C4-2B (cell line): ENCODE measurements at regions not wholly inside any gene's neighbourhood (a gene's known extent, or its start where the extent isn't known, plus 50 kb on each side); places are given as distances from the start of the nearest gene placed in this dataset.

Source experiments
- ZFX ChIP-seq: fragments of 450-650 bp; IDR thresholded peaks from 2 replicates; pipeline ENCODE4 v1.6.1; 2017
- TF ChIP-seq, protein P1 (sequence below): fragments of 450-650 bp; conservative IDR thresholded peaks from 2 replicates; pipeline ENCODE4 v1.5.1; 2017; ENCODE audit warnings: mild to moderate bottlenecking

DNA sequence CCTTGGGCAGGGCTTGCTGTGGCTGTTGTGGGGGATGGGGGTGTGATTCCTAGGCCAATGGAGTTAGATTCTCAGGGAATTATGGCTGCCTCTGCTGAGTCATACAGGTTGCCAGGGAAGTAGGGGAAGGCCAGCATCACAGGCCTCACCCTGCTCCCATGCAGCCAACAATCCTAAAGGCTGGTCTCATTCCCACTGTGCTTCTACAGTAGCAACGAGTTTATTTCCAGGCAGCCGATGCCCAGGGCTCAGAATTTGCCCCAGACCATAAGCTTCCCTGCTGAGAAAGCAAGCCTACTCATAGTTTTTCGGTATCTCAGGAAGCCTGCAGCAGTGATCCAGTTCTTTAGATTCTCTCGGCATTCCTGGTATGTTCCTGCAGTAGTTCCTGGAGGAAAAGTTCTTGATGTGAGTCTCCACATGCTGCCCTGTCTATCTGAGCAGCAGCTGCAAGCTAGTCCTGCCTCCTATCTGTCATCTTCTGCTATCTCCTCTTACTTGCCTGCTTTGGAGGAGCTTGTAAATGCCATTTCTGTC lies 59.3 kb upstream of the SELENOP start:
- TF ChIP-seq, protein P1, sequence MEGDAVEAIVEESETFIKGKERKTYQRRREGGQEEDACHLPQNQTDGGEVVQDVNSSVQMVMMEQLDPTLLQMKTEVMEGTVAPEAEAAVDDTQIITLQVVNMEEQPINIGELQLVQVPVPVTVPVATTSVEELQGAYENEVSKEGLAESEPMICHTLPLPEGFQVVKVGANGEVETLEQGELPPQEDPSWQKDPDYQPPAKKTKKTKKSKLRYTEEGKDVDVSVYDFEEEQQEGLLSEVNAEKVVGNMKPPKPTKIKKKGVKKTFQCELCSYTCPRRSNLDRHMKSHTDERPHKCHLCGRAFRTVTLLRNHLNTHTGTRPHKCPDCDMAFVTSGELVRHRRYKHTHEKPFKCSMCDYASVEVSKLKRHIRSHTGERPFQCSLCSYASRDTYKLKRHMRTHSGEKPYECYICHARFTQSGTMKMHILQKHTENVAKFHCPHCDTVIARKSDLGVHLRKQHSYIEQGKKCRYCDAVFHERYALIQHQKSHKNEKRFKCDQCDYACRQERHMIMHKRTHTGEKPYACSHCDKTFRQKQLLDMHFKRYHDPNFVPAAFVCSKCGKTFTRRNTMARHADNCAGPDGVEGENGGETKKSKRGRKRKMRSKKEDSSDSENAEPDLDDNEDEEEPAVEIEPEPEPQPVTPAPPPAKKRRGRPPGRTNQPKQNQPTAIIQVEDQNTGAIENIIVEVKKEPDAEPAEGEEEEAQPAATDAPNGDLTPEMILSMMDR: no peak
- no peak for TF ChIP-seq ZFX
